Astrocyte (in vitro differentiated cells and primary cell): ENCODE measurements at regions not wholly inside any gene's neighbourhood (a gene's known extent, or its start where the extent isn't known, plus 50 kb on each side); places are given as distances from the start of the nearest gene placed in this dataset.

Source experiments
- DNase-seq: peaks from one replicate; pipeline ENCODE4 v3.0.0-alpha.2; 2010; ENCODE audit warnings: low read depth
- FAIRE-seq: peaks from 2 replicates; lab custom pipeline; 2011; peaks lifted over from hg19 to GRCh38; lab: Jason Lieb, UNC
- H2AFZ ChIP-seq: 2 replicates; pipeline ENCODE4 v1.6.0; 2012; ENCODE audit warnings: low read depth, low read length, inconsistent platforms
- H3K27ac ChIP-seq: 2 replicates; pipeline ENCODE4 v1.5.1; 2011; ENCODE audit warnings: low read depth, low read length, inconsistent platforms
- H3K27me3 ChIP-seq: 2 replicates; pipeline ENCODE4 v1.6.0; 2011; ENCODE audit warnings: low read length, inconsistent platforms; ENCODE audit not compliant: insufficient read depth
- H3K36me3 ChIP-seq: 2 replicates; pipeline ENCODE4 v1.5.1; 2011; ENCODE audit warnings: low read length, inconsistent platforms; ENCODE audit not compliant: insufficient read depth
- H3K4me1 ChIP-seq: 2 replicates; pipeline ENCODE4 v1.5.1; 2011; ENCODE audit warnings: low read length, inconsistent platforms; ENCODE audit not compliant: insufficient read depth
- H3K4me2 ChIP-seq: 2 replicates; pipeline ENCODE4 v1.6.0; 2012; ENCODE audit warnings: low read length, inconsistent platforms
- H3K4me3 ChIP-seq: 2 replicates; pipeline ENCODE4 v1.5.1; 2011; ENCODE audit warnings: low read depth, mild to moderate bottlenecking, low read length, inconsistent platforms; ENCODE audit not compliant: insufficient read depth
- H3K79me2 ChIP-seq: 2 replicates; pipeline ENCODE4 v1.6.0; 2012; ENCODE audit warnings: mild to moderate bottlenecking, low read length, inconsistent platforms; ENCODE audit not compliant: insufficient read depth
- H3K9ac ChIP-seq: 2 replicates; pipeline ENCODE4 v1.6.0; 2012; ENCODE audit warnings: mild to moderate bottlenecking, low read length, inconsistent platforms
- H3K9me3 ChIP-seq: 2 replicates; pipeline ENCODE4 v1.5.1; 2012; ENCODE audit warnings: low read depth, mild to moderate bottlenecking, low read length, inconsistent platforms; ENCODE audit not compliant: insufficient read depth
- H4K20me1 ChIP-seq: 2 replicates; pipeline ENCODE4 v1.6.0; 2012; ENCODE audit warnings: low read length, inconsistent platforms; ENCODE audit not compliant: insufficient read depth
- H3K27ac Mint-ChIP-seq: one replicate; pipeline ENCODE4 v1.8.0; 2021; ENCODE audit warnings: mild to moderate bottlenecking, mixed read lengths; ENCODE audit not compliant: unreplicated experiment
- H3K27me3 Mint-ChIP-seq: one replicate; pipeline ENCODE4 v1.8.0; 2021; ENCODE audit warnings: low read depth, mixed read lengths; ENCODE audit not compliant: unreplicated experiment
- H3K36me3 Mint-ChIP-seq: one replicate; pipeline ENCODE4 v1.8.0; 2021; ENCODE audit warnings: low read depth, mixed read lengths; ENCODE audit not compliant: unreplicated experiment
- H3K4me1 Mint-ChIP-seq: one replicate; pipeline ENCODE4 v1.8.0; 2021; ENCODE audit warnings: low read depth, mixed read lengths; ENCODE audit not compliant: unreplicated experiment
- H3K4me3 Mint-ChIP-seq: one replicate; pipeline ENCODE4 v1.8.0; 2021; ENCODE audit warnings: mild to moderate bottlenecking, moderate library complexity, mixed read lengths; ENCODE audit not compliant: unreplicated experiment
- H3K9me3 Mint-ChIP-seq: one replicate; pipeline ENCODE4 v1.8.0; 2021; ENCODE audit warnings: mild to moderate bottlenecking, mixed read lengths; ENCODE audit not compliant: unreplicated experiment
- CTCF ChIP-seq: IDR thresholded peaks from 2 replicates; pipeline ENCODE4 v1.5.1; 2011; ENCODE audit warnings: low read depth, mild to moderate bottlenecking, inconsistent platforms, low read length, moderate library complexity; ENCODE audit not compliant: insufficient read depth
- EZH2 ChIP-seq: IDR thresholded peaks from 2 replicates; pipeline ENCODE4 v1.6.1; 2012; ENCODE audit warnings: mild to moderate bottlenecking, low read length, inconsistent platforms; ENCODE audit not compliant: insufficient read depth

GRCh38 chr5:91699429-91699828, 316.3 kb upstream of the ARRDC3 start:
- DNase-seq (no peak), FAIRE-seq (no peak)
- H3K4me1 Mint-ChIP-seq: no peaks in the 10 kb centered on the region
- H3K4me2 ChIP-seq: no peak overlapping the region
- H3K9me3 Mint-ChIP-seq: peaks cover 3% of the 10 kb centered on the region
- no peak overlapping the region for H3K27ac Mint-ChIP-seq
- H3K4me3 ChIP-seq: no peak overlapping the region
- no peaks in the 10 kb centered on the region for H4K20me1 ChIP-seq
- H3K36me3 Mint-ChIP-seq: no peaks in the 10 kb centered on the region
- no peak overlapping the region for H3K9ac ChIP-seq
- TF ChIP-seq EZH2 (no peak), CTCF (no peak)
- no peak overlapping the region for H3K27ac ChIP-seq
- no peak overlapping the region for H3K4me3 Mint-ChIP-seq
- no peaks in the 10 kb centered on the region for H3K4me1 ChIP-seq
- no peaks in the 10 kb centered on the region for H3K36me3 ChIP-seq
- no peaks in the 10 kb centered on the region for H3K27me3 Mint-ChIP-seq
- no peaks in the 10 kb centered on the region for H3K9me3 ChIP-seq
- H2AFZ ChIP-seq: no peak overlapping the region
- H3K79me2 ChIP-seq: no peaks in the 10 kb centered on the region
- no peaks in the 10 kb centered on the region for H3K27me3 ChIP-seq

DNA sequence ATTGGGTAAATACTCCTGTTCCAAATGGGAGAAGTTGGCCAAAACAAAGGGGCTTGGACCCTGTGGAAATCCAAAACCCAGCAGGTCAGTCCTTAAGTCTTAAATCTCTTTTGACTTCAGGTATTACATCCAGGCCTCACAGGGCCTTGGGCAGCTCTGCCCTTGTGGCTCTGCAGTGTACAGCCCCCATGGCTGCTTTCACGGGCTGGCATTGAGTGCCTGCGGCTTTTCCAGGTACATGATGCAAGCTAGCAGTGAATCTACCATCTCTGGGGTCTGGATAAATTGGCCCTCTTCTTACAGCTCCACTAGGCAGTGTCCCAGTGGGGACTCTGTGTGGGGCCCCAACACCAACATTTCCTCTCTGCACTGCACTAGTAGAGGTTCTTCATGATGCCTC, 308.5 kb upstream of the ARRDC3 start:
- H3K36me3 ChIP-seq: no peaks in the 10 kb centered on the region
- no peak overlapping the region for H2AFZ ChIP-seq
- H3K9me3 ChIP-seq: no peaks in the 10 kb centered on the region
- no peak overlapping the region for H3K9ac ChIP-seq
- no peak overlapping the region for H3K4me2 ChIP-seq
- TF ChIP-seq CTCF (no peak), EZH2 (no peak)
- no peaks in the 10 kb centered on the region for H4K20me1 ChIP-seq
- Mint-ChIP-seq H3K27me3 (no peaks in the 10 kb centered on the region), H3K27ac (no peak overlapping the region), H3K4me3 (no peak overlapping the region), H3K9me3 (no peaks in the 10 kb centered on the region), H3K36me3 (no peaks in the 10 kb centered on the region), H3K4me1 (no peaks in the 10 kb centered on the region)
- H3K27ac ChIP-seq: no peak overlapping the region
- H3K4me1 ChIP-seq: no peaks in the 10 kb centered on the region
- H3K27me3 ChIP-seq: no peaks in the 10 kb centered on the region
- H3K4me3 ChIP-seq: no peak overlapping the region
- no peak for DNase-seq
- FAIRE-seq: no peak
- H3K79me2 ChIP-seq: no peaks in the 10 kb centered on the region

DNA sequence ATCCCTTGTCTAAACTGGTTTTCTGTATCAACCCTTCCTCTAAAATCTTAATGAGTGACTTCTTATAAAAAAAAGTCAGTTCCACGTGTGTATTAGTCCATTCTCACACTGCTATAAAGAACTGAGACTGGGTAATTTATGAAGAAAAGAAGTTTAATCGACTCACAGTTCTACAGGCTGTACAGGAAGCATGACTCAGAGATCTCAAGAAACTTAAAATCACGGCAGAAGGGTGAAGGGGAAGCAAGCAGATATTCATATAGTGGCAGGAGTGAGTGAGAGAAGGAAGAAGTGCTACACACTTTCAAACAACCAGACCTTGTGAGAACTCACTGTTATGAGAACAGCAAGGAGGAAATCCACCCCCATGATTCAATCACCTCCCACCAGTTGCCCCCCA, 307.8 kb upstream of the ARRDC3 start:
- Mint-ChIP-seq H3K27me3 (no peaks in the 10 kb centered on the region), H3K4me1 (no peaks in the 10 kb centered on the region), H3K36me3 (no peaks in the 10 kb centered on the region), H3K4me3 (no peak overlapping the region), H3K27ac (no peak overlapping the region), H3K9me3 (no peaks in the 10 kb centered on the region)
- Histone ChIP-seq H3K4me2 (no peak overlapping the region), H3K27me3 (no peaks in the 10 kb centered on the region), H3K9ac (no peak overlapping the region), H3K27ac (no peak overlapping the region), H3K4me1 (no peaks in the 10 kb centered on the region), H3K79me2 (no peaks in the 10 kb centered on the region), H2AFZ (no peak overlapping the region), H3K9me3 (no peaks in the 10 kb centered on the region), H4K20me1 (no peaks in the 10 kb centered on the region), H3K36me3 (no peaks in the 10 kb centered on the region), H3K4me3 (no peak overlapping the region)
- no peak for TF ChIP-seq EZH2
- no peak for TF ChIP-seq CTCF
- no peak for FAIRE-seq
- DNase-seq: no peak
